ENCODE measurements at regions not wholly inside any gene's neighbourhood (a gene's known extent, or its start where the extent isn't known, plus 50 kb on each side); places are given as distances from the start of the nearest gene placed in this dataset.

DNA sequence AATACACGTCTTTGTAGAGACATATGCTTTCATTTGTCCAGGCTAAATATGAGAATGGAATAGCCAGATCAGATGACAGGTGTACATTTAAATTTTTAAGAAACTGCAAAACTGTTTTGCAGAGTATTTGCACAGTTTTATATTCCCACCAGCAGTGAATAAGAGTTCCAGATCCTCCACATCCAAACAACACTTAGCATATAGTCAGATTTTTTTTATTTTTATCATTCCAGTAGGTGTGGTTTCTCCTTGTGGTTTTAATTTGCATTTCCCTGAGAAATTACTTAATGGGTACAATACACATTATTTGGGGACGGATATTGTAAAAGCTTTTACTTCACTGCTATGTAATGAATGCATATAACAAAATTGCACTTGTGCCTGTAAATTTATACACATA lies 56.7 kb upstream of the IRF2 start:
- TF ChIP-seq, protein P1, sequence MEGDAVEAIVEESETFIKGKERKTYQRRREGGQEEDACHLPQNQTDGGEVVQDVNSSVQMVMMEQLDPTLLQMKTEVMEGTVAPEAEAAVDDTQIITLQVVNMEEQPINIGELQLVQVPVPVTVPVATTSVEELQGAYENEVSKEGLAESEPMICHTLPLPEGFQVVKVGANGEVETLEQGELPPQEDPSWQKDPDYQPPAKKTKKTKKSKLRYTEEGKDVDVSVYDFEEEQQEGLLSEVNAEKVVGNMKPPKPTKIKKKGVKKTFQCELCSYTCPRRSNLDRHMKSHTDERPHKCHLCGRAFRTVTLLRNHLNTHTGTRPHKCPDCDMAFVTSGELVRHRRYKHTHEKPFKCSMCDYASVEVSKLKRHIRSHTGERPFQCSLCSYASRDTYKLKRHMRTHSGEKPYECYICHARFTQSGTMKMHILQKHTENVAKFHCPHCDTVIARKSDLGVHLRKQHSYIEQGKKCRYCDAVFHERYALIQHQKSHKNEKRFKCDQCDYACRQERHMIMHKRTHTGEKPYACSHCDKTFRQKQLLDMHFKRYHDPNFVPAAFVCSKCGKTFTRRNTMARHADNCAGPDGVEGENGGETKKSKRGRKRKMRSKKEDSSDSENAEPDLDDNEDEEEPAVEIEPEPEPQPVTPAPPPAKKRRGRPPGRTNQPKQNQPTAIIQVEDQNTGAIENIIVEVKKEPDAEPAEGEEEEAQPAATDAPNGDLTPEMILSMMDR (conservative IDR thresholded peaks at IDR 0.05): no peak
- TF ChIP-seq EZH2 (IDR thresholded peaks at IDR 0.05; ENCODE audit: low read depth): no peak

All from PC-9 (cell line).